ENCODE measurements at regions not wholly inside any gene's neighbourhood (a gene's known extent, or its start where the extent isn't known, plus 50 kb on each side); places are given as distances from the start of the nearest gene placed in this dataset.
"Not testable (repeated sequence)": the region's sequence is repeated elsewhere in the genome, so short reads cannot be mapped to it uniquely, and the experiment has no call there.

DNA sequence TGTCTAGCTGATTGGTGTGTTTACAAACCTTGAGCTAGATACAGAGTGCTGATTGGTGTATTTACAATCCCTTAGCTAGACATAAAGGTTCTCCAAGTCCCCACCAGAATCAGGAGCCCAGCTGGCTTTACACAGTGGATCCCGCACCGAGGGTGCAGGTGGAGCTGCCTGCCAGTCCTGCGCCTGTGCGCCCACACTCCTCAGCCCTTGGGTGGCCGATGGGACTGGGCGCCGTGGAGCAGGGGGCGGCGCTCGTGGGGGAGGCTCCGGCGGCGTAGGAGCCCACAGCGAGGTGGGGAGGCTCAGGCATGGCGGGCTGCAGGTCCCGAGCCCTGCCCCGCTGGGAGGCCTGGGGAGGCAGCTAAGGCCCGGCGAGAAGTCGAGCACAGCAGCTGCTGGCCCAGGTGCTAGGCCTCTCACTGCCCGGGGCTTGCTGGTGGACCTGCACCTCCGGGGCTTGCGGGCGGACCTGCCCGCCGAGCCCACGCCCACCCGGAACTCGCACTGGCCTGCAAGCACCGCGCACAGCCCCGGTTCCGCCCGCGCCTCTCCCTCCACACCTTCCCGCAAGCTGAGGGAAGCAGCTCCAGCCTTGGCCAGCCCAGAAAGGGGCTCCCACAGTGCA lies 51.0 kb upstream of the CDYL start:
- DNase-seq (ENCODE audit: low read depth): not testable (repeated sequence)

DNA sequence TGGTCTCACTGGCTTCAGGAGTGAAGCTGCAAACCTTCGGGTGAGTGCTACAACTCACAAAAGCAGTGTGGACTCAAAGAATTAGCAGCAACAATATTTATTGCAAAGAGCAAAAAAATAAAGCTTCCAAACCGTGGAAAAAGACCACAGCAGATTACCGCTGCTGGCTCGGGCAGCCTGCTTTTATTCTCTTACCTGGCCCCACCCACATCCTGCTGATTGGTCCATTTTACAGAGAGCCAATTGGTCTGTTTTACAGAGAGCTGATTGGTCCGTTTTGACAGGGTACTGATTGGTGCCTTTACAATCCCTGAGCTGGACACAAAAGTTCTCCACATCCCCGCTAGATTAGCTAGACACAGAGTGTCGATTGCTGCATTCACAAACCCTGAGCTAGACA lies 51.5 kb upstream of the CDYL start:
- not testable (repeated sequence) for DNase-seq (ENCODE audit: low read depth)

DNA sequence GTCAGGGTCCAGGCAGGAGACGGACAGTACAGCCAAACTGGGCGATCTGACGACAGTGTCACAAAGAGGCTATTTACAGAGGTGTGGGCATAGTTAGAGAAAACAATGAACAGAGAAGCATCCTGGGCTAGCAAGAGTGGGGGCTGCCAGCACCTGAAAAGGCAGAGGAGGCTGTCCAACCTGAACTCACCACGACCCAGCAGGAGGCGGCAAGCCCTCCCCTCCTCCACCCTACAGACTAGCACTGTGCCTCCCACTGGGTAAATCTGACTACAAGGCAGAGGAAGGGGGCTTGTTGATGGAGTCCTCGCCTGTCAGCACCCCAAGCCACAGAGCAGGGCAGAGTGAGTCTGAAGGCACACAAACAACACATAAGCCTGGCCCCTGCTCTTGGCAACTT lies 52.8 kb upstream of the CDYL start:
- DNase-seq (ENCODE audit: low read depth): no peak

DNA sequence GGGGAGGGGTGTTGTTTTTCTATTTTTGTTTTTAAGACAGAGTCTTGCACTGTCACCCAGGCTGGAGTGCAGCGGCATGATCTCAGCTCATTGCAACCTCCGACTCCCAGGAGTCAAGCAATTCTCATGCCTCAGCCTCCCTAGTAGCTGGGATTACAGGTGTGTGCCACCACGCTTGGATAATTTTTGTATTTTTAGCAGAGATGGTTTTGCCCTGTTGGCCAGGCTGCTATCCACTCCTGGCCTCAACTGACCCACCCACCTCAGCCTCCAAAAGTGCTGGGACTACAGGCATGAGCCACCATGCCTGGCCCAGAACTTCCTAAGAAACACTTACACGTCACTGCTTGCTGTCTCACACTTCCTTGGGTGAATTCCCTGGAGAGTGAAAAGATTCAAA lies 54.8 kb upstream of the CDYL start:
- DNase-seq (ENCODE audit: low read depth): not testable (repeated sequence)

DNA sequence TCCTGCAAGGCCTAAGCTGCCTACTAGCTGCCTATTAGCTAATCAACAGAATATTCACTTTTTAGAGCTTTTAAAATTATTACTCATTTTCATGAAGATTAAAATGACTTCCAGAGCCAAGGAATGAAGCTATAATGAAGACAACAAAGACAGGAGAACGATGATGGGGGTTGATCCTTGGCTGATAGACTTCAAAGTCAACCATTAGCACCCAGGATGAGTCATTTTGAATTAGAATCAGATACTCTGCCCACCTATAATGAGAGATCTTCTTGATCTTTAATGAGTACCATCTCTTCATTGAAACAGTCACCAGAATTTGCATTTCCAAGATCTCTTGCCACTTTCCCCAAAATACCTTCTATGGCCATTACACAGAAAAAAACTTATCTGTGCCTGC lies 56.7 kb upstream of the CDYL start:
- DNase-seq (ENCODE audit: low read depth): no peak

DNA sequence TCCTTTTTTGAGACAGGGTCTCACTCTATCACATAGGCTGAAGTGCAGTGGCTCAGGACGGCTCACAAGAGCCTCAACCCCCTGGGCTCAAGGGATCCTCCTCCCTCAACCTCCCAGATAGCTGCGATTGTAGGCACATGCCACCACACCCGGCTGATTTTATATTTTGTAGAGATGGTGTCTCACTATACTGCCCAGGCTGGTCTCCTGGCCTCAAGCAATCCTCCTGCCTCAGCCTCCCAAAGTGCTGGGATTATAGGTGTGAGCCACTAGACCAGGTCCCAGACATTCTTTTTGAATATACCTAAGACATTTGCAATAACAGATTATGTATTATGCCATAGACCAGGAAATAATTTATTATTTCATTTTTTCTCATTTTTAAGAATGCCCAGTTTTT lies 58.3 kb upstream of the CDYL start:
- no peak for DNase-seq (ENCODE audit: low read depth)

DNA sequence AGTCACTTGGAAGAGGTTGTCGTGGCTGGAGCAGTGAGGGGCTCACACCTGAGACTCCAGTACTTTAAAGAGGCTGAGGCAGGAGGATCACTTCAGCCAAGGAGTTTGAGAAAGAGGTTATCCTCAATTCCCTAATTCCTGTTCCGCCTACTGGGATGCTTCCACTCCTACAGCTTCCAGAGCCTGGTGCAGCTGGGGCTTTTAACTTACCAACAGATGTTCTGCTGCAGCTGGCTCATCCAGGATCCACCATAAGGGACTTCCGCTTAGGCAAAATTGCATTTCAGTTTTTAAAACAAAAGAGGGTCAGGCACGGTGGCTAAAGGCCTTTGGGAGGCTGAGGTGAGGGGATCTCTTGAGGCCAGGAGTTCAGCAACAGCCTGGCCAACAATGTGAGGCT lies 59.1 kb upstream of the CDYL start:
- DNase-seq (ENCODE audit: low read depth): no peak

DNA sequence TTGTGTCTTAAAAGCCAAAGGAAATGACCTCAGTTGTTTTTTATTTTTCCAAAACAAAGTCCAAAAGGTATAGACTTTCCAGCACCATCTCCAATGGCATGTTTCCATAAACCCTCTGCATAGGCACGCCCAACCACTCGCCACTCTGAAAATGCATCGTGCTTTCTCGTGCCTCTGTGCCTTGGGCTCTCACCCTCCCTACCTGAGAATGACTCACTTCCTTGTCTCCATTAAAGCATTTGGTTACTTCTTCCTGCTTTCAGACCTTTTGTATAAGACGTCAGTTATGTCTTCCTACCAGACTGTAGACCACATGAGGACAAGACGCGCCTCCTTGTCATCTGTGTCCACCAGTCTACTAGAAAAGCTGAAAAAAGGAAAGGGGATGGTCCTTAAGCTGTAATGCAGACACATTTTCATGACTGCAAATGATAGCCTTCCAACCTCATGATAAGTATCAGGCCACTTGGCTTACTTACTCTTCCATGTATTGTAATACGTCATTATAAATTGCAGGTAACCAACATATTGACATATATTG lies 61.2 kb upstream of the CDYL start:
- peak; percentile 34 for DNase-seq (ENCODE audit: low read depth)

DNA sequence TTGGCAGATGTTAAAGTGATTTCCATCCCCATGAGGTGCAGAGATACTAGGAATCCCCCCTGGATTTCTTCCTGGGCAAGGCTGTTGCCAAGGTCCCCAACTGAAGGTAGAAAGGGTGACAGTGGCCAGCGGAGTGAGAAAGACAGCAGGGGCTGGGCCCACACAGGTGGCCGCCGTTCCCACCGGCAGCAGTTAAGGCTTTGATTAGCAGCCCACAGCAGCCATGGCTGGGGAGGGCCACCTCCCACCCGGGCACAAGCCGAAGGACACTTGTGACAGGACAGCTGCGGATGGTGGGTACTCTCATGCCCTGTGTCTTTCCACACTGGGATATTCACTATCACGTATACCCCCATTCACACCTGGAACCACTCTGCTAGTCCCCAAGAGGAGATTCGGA lies 63.9 kb upstream of the CDYL start:
- no peak for DNase-seq (ENCODE audit: low read depth)

DNA sequence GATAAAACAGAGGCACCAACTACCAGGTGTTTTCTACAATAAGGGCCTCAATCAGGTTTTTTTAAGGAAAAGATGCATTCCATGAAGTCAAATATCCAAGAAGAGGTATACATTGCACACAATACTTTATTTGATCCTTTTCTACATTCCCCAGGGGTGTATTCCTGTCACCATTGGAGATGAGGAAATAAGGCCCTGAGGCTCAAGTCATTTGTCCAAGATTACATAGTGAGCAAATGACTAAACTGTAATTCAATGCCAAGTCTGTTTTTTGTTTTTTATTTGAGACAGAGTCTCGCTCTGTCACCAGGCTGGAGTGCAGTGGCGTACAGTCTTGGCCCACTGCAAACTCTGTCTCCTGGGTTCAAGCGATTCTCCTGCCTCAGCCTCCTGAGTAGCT lies 69.2 kb upstream of the CDYL start:
- peak; percentile 88 for DNase-seq (ENCODE audit: low read depth)

DNA sequence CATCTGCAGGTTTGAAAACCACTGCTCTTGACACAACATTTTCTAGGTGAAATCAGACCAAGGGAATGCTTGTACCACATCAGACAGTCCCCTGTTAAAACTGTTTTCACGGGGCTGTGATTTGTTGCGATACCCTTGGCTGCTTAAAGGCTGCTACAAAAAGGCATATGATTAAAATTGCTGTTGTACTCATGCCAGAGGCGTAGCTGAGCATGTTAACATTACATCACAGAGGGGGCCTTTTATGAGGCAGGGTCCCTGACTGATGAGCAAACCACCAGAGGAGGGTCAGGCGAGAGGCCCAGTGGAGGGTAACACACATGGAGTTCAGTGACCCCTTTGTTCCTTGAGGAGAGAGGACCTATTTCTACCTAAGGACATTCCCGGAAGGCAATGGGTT lies 70.4 kb upstream of the CDYL start:
- no peak for DNase-seq (ENCODE audit: low read depth)

DNA sequence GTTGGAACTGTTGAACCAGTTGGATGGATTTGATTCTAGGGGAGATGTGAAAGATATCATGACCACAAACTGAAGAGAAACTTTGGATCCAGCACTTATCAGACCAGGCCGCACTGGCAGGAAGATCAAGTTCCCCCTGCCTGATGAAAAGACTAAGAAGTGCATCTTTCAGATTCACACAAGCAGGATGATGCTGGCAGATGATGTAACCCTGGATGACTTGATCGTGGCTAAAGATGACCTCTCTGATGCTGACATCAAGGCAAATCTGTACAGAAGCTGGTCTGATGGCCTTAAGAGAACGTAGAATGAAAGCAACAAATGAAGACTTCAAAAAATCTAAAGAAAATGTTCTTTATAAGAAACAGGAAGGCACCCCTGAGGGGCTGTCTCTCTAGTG lies 72.8 kb upstream of the CDYL start:
- no peak for DNase-seq (ENCODE audit: low read depth)

DNA sequence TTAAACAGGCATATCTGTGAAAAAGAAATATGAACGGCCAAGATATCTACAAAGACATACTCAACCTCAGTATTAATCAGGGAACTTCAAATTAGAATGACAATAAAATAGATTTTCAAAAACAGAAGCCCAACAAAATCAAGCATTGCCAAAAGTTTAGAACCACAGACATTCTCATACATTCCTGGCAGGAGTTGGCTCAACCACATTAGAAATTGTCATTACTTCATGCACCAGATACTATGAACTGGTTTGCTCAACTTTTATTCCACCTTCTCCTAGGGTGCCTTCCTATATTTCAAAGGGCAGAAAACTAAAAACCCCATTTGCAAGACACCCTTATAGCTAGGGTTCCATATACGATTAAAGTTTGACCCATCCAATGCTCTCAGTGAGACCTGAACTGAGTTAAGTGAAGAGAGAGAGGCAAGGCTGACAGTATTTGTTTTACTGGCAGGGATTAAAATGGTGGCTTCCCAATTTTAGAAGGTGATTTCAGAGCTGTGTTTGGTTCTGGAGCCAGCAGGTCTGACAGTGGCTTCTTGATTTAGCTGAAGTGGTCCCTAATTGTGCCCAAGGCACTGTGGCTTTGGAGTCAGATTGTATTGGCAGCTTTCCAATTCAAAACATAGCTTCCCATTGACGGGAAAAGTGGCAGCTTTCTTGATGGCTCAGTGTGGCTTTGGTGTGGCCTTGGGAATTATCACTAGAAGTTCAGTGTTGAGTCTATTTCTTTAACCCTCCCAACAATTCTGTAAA lies 77.1 kb upstream of the CDYL start:
- DNase-seq (ENCODE audit: low read depth): peak; percentile 52

DNA sequence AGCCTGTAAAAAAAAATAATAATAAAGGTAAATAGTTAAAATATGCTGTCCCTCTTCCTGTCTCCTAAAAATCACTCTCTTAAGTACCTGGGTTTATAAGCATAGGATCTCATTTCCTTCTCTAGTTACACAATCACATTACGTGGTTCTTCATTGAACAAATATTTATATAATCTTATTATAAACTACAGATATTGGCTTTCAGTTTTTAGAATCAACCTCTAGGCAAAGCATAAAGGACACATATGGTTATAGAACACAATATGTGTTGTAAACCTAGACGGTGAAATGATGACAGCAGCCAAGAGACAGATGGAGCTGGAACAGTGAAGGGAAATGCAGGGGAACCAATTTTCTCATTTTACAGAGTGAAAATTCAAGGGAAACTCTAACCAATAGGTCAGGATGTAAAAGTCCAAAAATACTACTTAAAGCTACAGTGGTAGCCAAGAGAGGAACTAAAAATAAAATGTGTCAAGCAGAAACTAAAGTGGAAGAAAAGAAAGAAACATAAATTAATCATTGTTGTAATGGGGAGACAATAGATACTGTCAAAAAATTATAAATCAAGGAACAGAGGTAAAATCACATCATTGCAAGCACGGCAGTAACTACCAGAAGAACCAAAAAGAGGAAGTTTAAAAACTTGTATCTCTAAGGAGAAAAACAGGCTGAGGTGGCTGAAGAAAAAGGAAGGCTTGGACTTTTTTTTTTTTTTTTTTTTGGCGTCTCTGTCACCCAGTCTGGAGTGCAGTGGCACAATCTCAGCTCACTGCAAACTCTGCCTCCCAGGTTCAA lies 82.8 kb upstream of the CDYL start:
- DNase-seq (ENCODE audit: low read depth): no peak

DNA sequence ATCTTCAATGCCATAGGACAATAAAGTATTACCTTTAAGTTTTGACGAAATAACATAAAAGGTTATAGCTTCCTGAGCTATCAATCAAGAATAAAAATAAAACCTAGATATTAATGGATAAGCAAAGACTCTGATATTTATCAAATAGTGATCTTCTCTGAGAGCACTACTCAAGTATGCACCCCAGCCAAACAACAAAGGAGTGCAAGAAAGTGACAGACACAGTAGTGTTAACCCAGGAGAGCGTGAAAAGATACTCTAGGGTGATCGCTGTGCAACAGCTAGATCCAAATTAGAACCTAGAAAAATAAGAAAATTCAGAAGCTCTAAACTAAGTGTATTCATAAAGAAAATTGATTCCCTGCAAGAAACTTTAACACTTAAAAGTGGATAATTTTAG lies 83.5 kb upstream of the CDYL start:
- no peak for DNase-seq (ENCODE audit: low read depth)

DNA sequence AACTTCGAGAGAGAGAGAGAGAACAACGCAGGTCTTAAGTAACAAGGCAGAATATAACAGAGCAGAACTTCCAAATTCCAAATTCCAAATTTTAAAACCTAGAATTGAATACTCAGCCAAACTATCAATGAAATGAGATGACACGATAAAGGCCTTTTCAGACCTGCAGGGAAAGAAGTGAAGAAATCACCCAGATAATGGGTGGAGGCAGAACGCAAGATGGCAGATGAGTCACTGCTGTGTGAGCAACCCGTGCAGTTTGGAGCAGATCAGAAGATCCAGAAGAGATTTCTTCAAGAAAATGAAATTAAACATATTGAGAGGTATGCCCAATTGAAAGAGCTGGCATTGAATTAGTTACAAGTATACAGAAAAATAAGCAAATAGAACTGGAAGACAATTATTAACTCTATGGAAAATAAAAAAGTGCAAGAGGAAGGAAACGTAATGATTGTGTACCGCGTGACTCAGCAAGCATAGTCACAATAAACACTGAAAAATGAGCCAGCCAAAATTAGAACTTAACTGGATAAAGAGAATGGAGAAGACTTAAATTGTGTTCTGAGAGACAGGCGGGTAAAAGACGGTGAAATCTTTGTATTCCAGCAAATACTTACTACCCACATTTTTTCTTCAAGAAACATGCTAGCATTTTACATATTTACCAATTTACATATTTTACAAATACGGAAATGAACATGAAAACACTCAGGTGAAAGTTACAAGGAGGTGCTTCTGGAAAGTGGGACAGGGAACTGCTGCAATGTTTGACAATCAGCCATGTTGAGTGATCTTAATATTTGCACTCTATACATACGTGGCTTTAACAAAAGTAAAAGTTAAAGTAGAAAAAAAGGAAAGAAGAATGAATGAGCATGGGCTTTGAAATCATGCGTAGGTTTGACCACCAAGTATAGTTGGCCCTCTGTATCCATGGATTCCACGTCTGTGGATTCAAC lies 87.9 kb upstream of the CDYL start:
- DNase-seq (ENCODE audit: low read depth): peak; percentile 83

DNA sequence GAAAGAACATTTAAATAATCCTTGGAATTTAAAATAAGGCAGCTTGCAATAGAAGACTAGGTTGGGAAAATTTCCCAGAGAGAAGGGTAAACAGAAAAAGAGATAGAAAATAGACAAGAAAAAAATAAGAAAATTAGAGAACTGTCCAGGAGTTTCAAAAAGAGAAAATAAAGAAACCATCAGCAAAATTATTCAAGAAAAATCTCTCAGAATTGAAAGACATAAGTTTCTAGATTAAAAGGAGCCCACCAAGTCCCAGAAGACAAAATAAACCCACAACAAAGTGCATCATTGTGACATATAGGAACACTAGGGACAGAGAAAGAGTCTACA lies 88.6 kb upstream of the CDYL start:
- no peak for DNase-seq (ENCODE audit: low read depth)

DNA sequence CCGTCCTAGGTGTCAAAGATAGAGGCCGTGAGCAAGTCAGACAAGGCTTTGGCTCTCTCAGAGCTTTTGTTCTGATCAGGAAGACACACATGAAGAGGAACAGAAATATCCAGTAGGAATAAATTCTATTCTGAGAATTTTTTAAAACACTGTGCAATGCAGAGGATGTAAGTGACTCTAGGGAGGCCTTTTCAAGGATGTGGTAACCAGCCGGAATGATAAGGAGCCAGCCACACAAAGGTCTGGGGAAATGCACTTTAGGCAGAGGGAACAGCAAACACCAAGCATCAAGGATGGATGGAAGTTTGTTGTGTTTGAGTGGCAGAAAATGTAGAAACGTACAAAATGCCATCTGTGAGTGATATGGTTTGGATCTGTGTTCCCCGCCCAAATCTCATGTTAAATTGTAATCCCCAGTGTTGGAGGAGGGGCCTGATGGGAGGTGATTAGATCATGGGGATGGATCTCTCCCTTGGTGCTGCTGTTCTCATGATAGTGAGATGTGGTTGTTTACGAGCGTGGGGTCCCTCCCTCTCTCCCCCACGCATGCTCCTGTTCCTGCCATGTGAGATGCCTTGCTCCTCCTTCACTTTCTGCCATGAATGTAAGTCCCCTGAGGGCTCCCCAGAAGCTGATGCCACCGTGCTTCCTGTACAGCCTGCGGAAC lies 93.6 kb upstream of the CDYL start:
- DNase-seq (ENCODE audit: low read depth): no peak

DNA sequence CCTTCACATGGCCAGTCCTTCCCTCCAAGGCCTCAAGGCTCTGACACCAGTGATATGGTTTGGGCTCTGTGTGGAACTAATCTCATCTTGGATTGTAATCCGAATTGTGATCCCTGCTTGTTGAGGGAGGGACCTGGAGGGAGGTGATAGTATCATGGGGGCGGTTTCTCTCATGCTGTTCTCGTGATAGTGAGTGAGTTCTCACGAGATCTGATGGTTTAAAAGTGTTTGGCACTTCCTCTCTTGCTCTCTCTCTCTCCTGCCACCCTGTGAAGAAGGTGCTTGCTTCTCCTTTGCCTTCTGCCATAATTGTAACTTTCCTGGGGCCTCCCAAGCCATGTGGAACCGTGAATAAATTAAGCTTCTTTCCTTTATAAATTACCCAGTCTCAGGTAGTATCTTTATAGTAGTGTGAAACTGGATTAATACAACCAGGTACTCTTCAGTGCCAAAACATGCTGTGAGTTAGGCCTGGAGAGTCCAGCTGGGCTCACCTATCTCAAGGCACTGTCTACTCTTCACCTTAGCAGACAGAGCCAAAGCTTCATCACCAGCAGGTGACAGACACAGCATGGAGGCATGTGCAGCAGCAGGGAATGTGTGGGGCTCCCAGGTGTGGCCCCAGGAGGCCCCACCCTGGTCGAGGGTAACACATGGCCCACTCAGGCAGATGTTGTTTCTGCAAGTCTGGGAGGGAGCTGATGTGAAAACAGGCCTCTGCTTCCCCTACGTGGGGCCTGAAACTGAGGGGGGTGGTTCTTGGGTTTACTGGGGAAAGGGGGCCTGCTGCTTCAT lies 97.5 kb upstream of the CDYL start:
- DNase-seq (ENCODE audit: low read depth): no peak

DNA sequence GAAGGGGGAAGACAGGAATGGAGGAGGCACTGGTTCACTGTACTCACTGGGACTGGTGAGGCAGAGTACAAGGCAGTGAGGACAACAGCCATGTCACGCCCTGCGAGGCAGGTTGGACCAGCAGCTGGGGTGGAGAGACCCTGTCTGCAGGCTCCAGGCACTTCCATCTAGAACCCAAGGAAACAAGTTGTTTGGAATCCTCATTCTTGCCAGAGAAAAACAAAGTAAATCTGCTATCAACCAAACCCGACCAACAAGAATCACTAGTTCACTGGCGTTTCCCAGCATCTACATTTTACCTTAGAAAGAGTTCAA lies 98.5 kb upstream of the CDYL start:
- no peak for DNase-seq (ENCODE audit: low read depth)

Measured in M059J (cell line).